Hematopoietic multipotent progenitor cell treated with erythropoietin and hydrocortisone succinate and interleukin-3 and kit ligand, for 6 days (in vitro differentiated cells): ENCODE measurements at regions not wholly inside any gene's neighbourhood (a gene's known extent, or its start where the extent isn't known, plus 50 kb on each side); places are given as distances from the start of the nearest gene placed in this dataset.
"Not testable (repeated sequence)": the region's sequence is repeated elsewhere in the genome, so short reads cannot be mapped to it uniquely, and the experiment has no call there.

Experiments used
- DNase-seq: peaks from one replicate; pipeline ENCODE4 v3.0.0-alpha.2; 2015

DNA sequence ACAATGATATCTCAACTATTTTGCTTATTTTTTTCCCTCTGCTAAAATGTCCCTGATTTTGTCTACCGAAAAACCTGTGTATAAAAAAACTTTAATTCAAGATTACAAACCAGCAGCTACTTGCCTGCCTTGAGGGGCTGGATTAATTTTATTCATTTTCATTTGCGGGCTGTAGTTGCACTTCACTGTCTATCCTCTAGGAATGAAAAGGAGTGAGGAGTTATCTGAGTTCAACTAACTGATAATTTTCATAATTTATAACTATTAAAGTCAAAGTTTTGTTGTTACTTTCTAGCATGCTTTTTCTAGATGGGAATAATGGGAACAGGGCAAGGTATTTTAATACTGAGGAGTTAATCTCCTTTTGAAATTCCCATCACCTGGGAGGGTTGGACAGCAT, 50.3 kb upstream of the AGTPBP1 start:
- not testable (repeated sequence) for DNase-seq

DNA sequence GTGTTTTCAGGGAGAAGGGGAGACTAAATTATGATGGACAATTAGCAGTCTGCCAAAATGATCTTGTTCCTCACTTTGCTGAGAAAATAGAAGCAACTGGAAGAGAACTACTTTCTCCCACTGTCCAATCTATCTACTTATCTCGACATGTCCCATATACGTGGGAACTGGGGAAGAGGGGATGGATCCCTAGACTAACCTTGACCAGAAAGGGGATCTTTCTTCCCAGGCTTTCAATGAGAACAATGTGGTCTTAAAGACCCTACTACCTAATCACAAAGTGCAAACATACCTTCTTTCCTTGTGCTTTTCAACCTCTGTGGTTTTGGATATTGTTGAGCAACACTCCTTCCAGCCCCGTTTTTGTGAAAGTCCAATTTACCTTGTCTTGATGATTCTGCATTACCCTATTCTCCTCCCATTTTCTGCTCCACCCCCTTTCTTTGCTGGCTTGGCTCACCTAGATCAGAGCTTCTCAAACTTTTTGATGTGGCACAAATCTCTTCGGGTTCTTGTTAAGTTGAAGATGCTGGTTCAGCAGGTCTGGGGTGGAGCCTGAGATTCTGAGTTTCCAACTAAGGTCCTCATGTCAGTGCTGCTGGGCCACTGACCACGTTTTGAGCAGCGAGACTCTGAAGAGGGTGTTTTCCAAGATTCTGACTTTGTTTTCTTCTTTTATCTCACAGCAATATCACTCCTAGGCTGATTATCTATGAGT, 61.4 kb upstream of the AGTPBP1 start:
- not testable (repeated sequence) for DNase-seq

DNA sequence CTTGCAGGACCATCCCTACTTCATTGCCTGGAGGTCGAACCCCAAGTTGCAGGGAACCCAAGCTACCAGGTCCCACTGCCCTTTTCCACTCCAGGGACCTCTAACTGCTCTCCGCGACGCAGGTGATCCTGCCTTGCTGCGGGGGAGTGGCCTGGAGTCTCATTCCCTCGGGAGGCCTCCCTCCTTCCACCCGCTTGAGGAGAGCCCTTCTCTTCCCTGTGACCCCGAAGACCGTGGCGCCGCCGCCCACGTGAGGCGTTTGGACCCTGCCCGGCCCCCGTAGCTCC, 63.0 kb upstream of the AGTPBP1 start:
- DNase-seq: not testable (repeated sequence)

DNA sequence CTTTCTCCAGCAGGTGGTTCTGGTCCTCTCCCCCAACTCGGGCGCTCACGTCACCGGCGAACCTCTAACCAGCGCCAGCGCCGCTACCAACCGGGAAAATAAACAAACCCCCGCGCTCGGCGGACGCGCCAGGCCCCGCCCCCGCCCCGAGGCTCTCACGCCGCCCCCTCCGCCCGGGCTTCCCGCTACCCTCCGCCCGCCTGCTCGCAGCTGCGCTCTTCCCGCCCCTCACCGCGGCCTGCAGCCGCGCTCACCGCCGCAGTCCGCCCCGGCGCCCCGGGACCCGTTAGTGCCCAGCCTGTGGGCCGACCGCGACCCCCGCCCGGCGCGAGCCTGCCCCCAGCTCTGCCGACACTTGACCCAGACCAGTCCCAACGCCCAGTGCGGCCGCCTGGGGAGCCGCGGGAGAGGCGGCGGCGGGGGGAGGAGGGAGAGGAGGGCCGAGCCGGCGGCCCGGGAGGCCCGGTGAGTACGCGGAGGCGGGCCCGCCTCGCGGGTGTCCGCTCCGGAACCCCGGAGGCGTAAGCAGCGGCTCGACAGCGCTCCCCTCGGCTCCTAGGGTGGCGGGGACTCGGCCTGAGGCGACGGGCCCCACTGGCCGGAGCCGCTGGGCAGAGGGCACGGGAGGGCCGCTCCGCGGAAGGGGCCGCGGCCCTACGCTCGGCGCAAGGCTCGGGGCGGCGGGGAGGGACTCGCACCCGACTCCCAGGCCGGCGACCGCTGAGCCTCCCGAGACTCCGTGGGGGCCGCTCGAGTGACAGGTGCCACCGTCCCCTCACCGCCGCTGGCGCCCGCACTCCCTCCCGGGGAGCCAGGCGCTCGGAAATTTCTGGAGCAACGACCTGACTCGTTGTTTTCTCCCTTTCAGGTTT, 63.6 kb upstream of the AGTPBP1 start:
- DNase-seq: peak; percentile 85

DNA sequence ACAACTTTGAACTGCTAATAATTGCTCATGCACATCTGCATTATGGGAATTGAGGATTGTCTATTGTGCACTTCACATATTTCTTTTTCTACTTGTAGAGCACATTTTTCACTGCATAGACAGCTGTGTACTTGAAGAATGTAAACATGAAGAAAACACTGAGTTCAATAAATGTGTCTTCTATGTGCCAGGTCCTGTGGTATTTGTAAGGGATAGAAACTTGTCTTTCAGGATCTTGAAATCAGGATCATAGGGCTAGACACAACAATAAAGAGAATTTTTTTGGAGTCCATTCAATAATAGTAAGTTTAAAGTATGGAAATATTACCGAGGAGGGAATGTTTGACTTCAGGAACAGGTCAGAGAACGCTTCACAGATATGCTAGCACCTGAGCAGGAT, 66.6 kb upstream of the AGTPBP1 start:
- not testable (repeated sequence) for DNase-seq

DNA sequence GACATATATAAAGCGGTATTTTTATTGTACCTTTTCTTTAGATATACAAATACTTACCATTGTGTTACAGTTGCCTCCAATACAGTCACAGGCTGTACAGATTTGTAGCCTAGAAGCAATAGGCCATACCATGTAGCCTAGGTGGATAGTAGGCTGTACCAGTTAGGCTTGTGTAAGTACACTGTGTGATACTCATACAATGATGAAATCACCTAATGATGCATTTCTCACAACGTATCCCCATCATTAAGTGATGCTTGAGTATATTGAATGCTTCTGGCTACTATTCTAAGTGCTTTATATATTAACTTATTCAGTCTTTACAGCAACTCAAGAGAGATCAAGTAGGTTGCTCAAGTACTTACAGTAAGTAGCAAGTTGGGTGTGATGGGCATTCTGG, 71.6 kb upstream of the AGTPBP1 start:
- not testable (repeated sequence) for DNase-seq

DNA sequence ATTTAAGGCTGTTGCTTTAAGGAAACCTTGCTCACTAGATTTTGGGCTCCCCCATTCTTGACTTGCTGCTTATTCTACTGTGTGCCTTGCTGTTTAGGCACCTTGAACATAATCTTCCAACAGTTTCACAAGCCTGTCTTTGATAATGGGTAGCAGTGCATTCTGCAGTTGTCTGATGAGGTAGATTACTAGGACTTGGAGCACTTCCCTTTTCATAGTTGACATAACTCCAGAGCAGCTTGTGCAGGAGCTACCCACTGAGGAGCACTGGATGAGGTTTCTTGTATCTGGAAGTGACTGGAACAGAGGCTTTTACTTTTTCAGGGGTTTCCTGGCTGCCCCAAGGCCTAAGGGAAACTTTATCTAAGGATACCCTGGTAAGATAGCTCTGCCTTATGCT, 73.0 kb upstream of the AGTPBP1 start:
- peak; percentile 16 for DNase-seq

DNA sequence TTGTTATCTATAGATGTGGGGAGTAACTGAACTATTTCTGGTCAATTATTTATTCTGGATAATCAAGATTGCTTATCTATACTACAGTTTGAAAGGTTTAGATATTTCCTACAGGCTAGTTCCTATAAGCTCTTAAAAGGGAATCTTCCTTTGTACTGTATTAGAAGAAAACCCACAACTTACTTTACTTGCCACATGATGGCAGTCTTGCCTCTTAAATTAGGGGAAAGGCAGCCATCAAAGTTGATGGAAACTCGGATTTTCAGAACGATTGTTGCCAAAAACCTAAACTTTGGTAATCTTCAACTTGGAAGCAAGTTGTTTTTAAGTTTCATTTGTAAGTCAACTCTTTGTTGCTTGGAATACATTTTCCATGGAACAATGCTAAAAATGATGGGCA, 77.2 kb upstream of the AGTPBP1 start:
- DNase-seq: peak; percentile 49

DNA sequence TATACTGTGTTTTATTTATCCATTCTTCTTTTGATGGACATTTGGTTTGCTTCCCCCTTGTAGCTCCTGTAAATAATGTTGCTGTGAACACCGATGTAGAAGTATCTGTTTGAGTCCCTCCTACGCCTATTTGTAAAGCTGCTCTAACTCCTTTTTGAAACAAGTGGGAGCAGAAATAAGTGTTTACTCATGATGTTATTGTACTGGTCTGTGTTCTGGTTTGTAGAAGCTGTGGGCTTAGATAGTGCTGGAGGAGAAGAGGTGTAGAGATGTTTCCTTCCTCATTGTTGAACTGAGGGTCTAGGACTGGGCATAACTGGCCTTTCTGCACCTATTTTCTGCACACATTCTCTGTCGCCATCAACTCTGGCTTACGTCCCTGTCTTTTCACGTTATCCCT, 78.8 kb upstream of the AGTPBP1 start:
- not testable (repeated sequence) for DNase-seq

DNA sequence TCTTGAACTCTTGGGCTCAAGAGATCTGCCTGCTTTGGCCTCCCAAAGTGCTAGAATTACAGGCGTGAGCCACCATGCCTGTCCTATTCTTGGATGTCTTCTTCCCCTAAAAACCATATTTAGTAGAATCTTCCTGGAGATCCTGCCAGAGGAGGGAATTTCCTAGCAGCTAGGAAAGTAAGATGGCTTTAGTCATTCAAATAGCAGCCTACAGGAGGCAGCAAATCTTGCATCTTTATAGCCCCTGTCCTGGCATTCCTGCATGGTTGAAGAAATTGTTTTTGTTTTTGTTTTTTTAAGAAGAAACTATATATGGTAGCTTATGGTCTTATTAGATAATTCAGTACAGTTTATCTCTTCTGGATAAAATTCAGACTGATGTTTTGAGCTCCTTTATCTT, 83.2 kb upstream of the AGTPBP1 start:
- peak; percentile 21 for DNase-seq

DNA sequence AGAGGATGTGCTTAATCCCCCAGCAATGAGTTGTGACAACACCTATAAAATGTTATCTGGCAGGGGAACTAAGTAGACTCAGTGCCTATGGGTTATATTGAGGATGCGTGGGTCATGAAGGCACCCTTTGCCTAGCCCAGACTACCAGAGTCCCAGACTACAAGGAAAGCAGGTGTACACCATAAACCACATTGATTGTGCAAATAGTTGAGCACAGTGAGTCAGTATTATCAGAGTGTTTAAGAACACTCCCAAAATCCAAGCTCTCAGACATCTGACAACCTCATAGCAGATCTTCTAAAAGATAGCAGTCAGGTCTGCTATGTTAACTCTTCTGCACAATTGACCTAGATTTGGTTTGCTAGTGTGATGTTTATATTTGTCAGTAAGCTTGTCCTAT, 92.8 kb upstream of the AGTPBP1 start:
- DNase-seq: not testable (repeated sequence)

DNA sequence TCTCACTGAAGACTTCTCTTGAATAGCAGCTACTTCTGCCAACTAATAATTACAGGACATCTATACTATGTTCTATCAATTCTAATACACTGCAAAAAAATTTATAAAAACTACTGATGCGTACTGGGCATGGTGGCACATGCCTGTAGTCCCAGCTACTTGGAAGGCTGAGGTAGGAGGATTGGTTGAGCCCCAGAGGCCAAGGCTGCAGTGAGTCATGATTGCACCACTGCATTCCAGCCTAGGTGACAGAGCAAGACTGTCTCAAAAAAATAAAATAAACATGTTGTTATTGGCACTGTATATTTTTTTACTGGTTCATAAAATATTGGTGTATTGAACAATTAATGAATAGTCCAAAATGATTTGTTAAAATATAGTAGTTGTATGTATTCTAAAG, 97.0 kb upstream of the NAA35 start:
- not testable (repeated sequence) for DNase-seq

DNA sequence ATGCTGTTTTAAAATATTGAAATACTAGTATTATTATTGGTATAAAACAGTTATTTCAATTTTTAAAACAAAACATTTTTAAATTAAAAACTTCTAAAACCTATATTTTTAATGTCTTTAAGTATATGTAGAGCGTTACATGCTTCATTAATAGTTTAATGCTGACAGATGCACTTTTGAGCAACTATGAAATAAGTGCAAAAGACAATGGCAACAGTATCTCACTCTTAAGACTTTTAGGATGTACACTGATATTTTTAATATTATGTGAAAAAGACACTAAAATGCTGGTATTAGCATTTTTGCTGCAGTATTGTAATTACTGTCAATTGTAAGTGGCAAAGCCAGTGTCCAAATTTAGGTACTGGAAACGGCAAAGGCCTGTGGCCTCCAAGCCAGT, 93.2 kb upstream of the NAA35 start:
- not testable (repeated sequence) for DNase-seq

DNA sequence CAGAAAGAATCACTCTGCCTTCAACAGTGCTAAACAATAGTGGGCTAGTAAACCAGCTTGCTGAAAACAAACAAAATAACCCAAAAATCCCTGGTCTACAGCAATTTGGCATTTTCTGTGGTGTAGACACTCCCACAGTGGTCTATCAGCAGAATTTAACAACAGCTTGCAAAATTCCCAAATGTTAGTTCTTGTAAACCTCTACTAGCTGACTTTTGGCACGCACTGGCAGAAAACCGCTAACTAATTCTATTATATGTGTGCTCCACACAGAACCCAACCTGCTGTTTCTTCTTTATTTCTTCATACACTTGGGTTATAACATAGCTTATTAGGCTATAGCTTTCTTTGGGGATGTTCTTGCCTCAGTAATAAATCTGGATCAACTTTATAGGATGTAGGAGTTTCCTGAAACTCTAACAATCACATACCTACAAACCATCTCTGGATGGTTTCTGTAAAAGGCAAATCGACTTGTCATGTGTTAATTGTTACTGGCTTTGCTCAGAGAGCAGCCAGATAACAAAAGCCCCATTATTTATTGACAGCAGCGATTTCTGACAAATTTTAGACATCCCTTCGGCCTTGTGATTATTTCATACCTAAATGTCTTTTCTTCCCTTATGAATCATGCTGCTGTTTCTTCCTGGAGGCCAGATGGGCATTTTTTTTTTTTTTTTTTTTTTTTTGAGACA, 82.7 kb upstream of the NAA35 start:
- DNase-seq: no peak

DNA sequence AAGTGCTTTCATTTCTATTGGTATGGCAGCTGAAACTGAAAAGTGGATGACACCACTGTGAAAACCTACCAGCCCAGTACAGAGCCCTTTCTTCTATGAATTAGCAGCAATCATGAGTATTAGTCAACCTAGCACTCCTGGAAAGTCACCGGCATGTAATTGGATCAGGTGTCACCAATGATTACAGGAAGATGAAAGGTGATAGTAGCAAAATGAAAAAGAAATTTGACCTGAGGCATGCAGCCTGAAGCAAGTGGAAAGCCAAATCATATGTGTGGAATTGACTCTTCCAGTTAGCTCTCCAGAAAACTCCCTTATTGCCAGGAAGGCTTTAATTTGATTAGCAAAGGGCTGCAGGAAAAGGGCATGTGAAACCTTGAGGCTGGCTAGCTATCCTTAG, 81.2 kb upstream of the NAA35 start:
- DNase-seq: no peak

DNA sequence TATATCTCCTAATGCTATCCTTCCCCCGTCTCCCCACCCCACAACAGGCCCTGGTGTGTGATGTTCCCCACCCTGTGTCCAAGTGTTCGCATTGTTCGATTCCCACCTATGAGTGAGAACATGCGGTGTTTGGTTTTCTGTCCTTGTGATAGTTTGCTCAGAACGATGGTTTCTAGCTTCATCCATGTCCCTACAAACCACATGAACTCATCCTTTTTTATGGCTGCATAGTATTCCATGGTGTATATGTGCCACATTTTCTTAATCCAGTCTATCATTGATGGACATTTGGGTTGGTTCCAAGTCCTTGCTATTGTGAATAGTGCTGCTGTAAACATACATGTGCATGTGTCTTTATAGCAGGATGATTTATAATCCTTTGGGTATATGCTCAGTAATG, 79.1 kb upstream of the NAA35 start:
- DNase-seq: not testable (repeated sequence)

DNA sequence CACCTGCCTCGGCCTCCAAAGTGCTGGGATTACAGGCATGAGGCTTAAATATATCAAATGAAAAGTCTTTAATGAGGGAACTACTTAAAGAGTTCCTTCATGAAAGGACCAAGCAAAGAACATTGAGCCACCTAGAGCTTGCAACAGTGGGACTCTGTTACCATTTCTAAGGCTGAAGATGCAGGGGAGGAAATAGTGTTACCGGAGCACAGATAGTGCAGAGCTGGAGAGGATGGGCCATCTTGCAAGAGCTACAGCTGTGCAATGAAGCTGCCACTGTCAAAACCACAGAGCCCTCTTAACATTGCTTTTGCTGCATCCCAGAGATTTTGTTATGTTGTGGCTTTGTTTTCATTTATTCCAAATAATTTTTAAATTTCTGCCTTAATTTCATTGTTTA, 77.1 kb upstream of the NAA35 start:
- DNase-seq: no peak

DNA sequence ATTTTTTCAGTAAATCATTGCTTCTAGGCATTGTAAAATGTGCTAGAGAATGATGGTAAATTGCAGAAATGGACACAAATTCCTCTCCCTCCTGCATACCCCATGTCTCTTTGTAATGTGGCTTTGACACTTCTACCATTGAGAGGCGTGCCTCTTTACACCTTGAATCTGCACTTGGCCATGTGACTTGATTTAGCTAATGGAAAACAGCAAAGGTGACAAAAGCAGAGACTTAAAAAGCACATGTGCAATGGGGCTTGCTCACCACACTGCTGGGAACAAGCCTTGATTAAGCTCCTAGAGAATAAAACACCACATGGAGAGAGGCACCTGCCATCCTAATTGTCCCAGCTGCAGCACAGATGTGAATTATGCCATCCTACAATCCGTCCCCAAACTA, 69.9 kb upstream of the NAA35 start:
- DNase-seq: no peak

DNA sequence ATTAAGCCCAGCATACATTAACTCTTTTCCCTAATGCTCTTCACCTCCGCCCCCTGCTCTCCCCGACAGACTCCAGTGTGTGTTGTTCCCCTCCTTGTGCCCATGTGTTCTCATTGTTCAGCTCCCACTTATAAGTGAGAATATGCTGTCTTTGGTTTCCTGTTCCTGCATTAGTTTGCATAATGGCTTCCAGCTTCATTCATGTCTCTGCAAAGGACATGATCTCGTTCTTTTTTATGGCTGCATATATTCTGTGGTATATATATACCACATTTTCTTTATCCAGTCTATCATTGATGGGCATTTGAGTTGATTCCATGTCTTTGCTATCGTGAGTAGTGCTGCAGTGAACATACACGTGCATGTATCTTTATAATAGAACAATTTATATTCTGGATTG, 69.3 kb upstream of the NAA35 start:
- DNase-seq: not testable (repeated sequence)

DNA sequence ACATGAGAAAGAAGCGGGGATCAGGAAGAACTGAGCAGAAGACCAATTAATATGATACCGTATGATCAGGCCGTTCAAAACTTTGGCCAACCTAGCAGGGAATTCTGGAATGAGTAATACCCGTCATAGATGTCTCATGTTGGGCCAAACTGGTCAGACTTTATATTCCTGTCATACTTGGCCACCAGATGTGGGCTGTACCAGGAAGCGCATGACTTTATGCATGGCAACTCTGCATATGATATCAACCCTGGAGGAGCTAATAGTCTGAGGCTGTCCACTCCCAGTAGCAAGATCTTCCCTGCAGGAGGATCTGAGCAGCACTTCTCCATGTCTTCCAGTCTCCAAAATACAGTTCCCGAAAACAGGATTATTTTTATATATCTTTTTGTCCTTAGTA, 68.5 kb upstream of the NAA35 start:
- no peak for DNase-seq

DNA sequence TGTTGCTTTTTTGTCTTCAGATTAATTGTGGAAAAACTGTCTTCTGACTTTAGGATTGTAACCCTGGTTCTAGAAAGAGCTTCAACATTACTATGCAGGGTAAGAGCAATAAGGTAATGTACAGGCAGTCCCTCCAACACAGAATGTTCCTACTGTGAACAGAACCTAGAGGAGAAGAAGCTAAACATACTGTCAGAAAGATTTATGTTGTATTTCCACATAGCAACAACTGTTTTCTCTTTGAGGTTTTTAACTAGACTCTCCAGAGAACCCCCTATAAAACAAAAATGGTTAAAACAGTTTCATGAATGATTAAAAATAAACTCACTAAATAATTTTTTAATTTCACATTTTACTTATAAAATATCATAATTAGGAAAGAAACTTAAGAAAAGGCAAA, 64.3 kb upstream of the NAA35 start:
- no peak for DNase-seq

DNA sequence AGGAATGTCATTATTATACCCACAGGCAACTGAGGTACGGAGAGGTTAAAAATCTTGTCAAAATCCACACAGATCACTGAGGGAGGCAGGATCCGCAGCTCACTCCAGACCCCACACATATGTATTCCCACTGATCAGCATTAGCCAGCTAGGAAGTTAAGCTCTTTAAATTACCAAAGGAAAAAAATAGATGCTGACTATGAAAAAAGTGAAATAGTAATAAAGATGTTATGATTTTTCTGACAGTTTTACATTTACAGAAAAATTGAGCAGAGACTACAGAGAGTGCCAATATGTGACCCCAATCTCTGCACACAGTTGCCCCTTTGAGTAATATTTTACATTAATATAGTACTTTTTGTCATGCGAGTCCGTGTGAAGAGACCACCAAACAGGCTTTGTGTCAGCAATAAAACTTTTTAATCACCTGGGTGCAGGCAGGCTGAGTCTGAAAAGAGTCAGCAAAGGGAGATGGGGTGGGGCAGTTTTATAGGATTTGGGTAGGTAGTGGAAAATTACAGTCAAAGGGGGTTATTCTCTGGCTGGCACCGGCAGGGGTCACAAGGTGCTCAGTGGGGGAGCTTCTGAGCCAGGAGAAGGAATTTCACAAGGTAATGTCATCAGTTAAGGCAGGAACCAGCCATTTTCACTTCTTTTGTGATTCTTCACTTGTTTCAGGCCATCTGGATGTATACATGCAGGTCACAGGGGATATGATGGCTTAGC, 61.9 kb upstream of the NAA35 start:
- DNase-seq: not testable (repeated sequence)

DNA sequence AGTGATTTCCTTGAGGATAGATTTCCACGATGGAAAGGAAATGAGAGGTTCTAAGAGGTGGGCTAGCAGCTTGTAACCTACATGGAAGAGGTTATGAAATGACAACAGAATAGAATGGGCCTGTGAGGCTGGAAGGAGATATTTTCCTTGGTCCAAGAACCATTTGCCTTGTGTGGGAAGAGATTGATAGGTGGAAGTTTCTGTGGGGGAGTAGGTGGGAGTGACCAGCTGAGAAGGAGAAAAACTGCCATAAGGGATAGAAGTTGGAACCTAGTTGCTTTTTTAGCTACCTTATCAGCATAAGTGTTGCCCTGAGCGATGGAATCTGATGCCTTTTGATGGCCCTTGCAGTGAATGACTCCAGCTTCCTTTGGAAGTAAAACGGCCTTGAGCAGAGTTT, 60.4 kb upstream of the NAA35 start:
- DNase-seq: not testable (repeated sequence)
